Panc1 (cell line): ENCODE measurements at regions not wholly inside any gene's neighbourhood (a gene's known extent, or its start where the extent isn't known, plus 50 kb on each side); places are given as distances from the start of the nearest gene placed in this dataset.

Experiments used
- ATAC-seq: fragments of 200-7000 bp; cut with Tn5 transposase; 2 replicates; pipeline ENCODE4 v1.9.1; 2020; ENCODE audit warnings: mild to moderate bottlenecking, moderate library complexity
- BruUV-seq: library from RNA; stranded (reverse); fragments of 400-500 nt; replicated peaks from 2 replicates; lab custom pipeline; 2021; lab: Mats Ljungman, UMichigan
- CTCF ChIA-PET: fragments of 300-600 bp; sonication (Branson Sonifier 250); formaldehyde crosslinking; loops from one replicate; lab custom pipeline; 2022; ENCODE audit warnings: antibody characterized with exemption; lab: Charles Lee
- POLR2A ChIA-PET: fragments of 300-600 bp; sonication (Branson Sonifier 250); formaldehyde crosslinking; loops from one replicate; lab custom pipeline; 2022; ENCODE audit warnings: antibody characterized with exemption; lab: Charles Lee
- DNase-seq: peaks from one replicate; pipeline ENCODE4 v3.0.0-alpha.2; 2010; ENCODE audit warnings: low read depth, low spot score
- H3K27ac ChIP-seq: 2 replicates; pipeline ENCODE4 v1.5.1; 2011; ENCODE audit warnings: mild to moderate bottlenecking, low read length, inconsistent platforms
- H3K27me3 ChIP-seq: fragments of 200-500 bp; sonication (Bioruptor generic); 2 replicates; pipeline ENCODE4 v1.6.0; 2014; ENCODE audit warnings: low read length, inconsistent platforms; ENCODE audit not compliant: control insufficient read depth, insufficient read depth
- H3K36me3 ChIP-seq: fragments of 200-500 bp; sonication (Bioruptor generic); 2 replicates; pipeline ENCODE4 v1.5.1; 2014; ENCODE audit warnings: inconsistent platforms, mild to moderate bottlenecking, low read length, moderate library complexity; ENCODE audit not compliant: control insufficient read depth, insufficient read depth
- H3K4me1 ChIP-seq: 2 replicates; pipeline ENCODE4 v1.5.1; 2011; ENCODE audit warnings: inconsistent platforms, mild to moderate bottlenecking, low read length, moderate library complexity; ENCODE audit not compliant: control insufficient read depth, insufficient read depth
- H3K4me3 ChIP-seq, 2 experiments: 2 replicates each; pipeline ENCODE4 v1.5.1; 2011 to 2012; ENCODE audit warnings: low read depth in 2 of 2, low read length in 2 of 2, mild to moderate bottlenecking in 2 of 2, inconsistent platforms in 1 of 2, moderate library complexity in 1 of 2
- H3K9me3 ChIP-seq: fragments of 200-500 bp; sonication (Bioruptor generic); 2 replicates; pipeline ENCODE4 v1.5.1; 2014; ENCODE audit warnings: low read depth, mild to moderate bottlenecking, inconsistent platforms, low read length, moderate library complexity; ENCODE audit not compliant: control insufficient read depth, insufficient read depth
- POLR2AphosphoS5 ChIP-seq: IDR thresholded peaks from 2 replicates; pipeline ENCODE4 v1.6.1; 2012; ENCODE audit warnings: mild to moderate bottlenecking, low read depth, low read length, moderate library complexity
- SIN3A ChIP-seq: IDR thresholded peaks from 2 replicates; pipeline ENCODE4 v1.6.1; 2012; ENCODE audit warnings: low read depth, mild to moderate bottlenecking, low read length, moderate library complexity, borderline replicate concordance; ENCODE audit not compliant: insufficient read depth
- TCF7L2 ChIP-seq: IDR thresholded peaks from 2 replicates; pipeline ENCODE4 v1.6.1; 2011; ENCODE audit warnings: mild to moderate bottlenecking, low read depth, low read length, inconsistent platforms
- in situ Hi-C: cut with HindIII; loops from 2 replicates; pipeline ENCODE4 v1.10.0; 2016; ENCODE audit warnings: low sequenced_read_pairs, low pct_unique_long_range_greater_than_20kb
- intact Hi-C: fragments of 100-400 bp; cut with micrococcal nuclease; formaldehyde crosslinking; loops from one replicate; pipeline ENCODE4 v1.10.0; 2022; ENCODE audit not compliant: unreplicated experiment
- TF ChIP-seq, protein P1 (sequence below), 2 experiments: IDR thresholded peaks; 2 replicates each; pipeline ENCODE4 v1.6.1; 2011 to 2012; ENCODE audit warnings: low read depth in 2 of 2, control low read depth in 1 of 2, low read length in 1 of 2, mild to moderate bottlenecking in 1 of 2, moderate library complexity in 1 of 2; ENCODE audit not compliant: insufficient read depth in 1 of 2
- TF ChIP-seq, protein P2 (sequence below): fragments of 450-650 bp; IDR thresholded peaks from 2 replicates; pipeline ENCODE4 v1.5.1; 2017; ENCODE audit warnings: mild to moderate bottlenecking

DNA sequence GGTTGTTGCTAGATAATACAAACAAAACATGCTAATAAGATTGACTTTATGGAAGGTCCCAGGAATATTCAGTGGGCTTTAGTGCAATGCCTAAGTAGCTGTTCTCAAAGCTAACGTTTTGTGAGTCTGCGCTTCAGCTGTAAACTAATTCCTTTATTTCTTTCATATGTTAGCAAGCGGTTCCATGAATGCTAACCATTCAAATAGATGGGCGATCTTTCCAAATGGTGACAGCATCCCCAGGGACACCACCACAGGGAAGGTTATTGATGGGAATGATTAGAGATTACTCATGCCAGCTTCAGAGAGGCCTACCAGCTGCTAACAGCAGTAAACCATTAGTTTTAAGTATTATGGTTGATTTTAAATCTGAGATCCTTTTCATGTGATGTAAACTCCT lies 405.7 kb upstream of the MCTP2 start:
- intact Hi-C loops (no loop called here), in situ Hi-C loops (no loop called here)
- CTCF ChIA-PET = no interaction called here
- Histone ChIP-seq H3K36me3 (no peaks in the 10 kb centered on the region), H3K27me3 (no peaks in the 10 kb centered on the region), H3K4me1 (no peaks in the 10 kb centered on the region), H3K9me3 (no peaks in the 10 kb centered on the region), H3K27ac (no peak overlapping the region), H3K4me3 (no peak overlapping the region)
- ATAC-seq = no peak
- POLR2A ChIA-PET = no interaction called here
- TF ChIP-seq, protein P1, sequence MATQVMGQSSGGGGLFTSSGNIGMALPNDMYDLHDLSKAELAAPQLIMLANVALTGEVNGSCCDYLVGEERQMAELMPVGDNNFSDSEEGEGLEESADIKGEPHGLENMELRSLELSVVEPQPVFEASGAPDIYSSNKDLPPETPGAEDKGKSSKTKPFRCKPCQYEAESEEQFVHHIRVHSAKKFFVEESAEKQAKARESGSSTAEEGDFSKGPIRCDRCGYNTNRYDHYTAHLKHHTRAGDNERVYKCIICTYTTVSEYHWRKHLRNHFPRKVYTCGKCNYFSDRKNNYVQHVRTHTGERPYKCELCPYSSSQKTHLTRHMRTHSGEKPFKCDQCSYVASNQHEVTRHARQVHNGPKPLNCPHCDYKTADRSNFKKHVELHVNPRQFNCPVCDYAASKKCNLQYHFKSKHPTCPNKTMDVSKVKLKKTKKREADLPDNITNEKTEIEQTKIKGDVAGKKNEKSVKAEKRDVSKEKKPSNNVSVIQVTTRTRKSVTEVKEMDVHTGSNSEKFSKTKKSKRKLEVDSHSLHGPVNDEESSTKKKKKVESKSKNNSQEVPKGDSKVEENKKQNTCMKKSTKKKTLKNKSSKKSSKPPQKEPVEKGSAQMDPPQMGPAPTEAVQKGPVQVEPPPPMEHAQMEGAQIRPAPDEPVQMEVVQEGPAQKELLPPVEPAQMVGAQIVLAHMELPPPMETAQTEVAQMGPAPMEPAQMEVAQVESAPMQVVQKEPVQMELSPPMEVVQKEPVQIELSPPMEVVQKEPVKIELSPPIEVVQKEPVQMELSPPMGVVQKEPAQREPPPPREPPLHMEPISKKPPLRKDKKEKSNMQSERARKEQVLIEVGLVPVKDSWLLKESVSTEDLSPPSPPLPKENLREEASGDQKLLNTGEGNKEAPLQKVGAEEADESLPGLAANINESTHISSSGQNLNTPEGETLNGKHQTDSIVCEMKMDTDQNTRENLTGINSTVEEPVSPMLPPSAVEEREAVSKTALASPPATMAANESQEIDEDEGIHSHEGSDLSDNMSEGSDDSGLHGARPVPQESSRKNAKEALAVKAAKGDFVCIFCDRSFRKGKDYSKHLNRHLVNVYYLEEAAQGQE (IDR thresholded peaks at IDR 0.05; ENCODE audit: insufficient read depth in 1 of 2, low read depth in 2 of 2, low read length in 1 of 2) = no peak
- TF ChIP-seq, protein P2, sequence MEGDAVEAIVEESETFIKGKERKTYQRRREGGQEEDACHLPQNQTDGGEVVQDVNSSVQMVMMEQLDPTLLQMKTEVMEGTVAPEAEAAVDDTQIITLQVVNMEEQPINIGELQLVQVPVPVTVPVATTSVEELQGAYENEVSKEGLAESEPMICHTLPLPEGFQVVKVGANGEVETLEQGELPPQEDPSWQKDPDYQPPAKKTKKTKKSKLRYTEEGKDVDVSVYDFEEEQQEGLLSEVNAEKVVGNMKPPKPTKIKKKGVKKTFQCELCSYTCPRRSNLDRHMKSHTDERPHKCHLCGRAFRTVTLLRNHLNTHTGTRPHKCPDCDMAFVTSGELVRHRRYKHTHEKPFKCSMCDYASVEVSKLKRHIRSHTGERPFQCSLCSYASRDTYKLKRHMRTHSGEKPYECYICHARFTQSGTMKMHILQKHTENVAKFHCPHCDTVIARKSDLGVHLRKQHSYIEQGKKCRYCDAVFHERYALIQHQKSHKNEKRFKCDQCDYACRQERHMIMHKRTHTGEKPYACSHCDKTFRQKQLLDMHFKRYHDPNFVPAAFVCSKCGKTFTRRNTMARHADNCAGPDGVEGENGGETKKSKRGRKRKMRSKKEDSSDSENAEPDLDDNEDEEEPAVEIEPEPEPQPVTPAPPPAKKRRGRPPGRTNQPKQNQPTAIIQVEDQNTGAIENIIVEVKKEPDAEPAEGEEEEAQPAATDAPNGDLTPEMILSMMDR = no peak
- TF ChIP-seq POLR2AphosphoS5 = no peak
- TF ChIP-seq TCF7L2 = no peak
- TF ChIP-seq SIN3A = no peak
- no TSS peak for BruUV-seq
- no peak for DNase-seq

DNA sequence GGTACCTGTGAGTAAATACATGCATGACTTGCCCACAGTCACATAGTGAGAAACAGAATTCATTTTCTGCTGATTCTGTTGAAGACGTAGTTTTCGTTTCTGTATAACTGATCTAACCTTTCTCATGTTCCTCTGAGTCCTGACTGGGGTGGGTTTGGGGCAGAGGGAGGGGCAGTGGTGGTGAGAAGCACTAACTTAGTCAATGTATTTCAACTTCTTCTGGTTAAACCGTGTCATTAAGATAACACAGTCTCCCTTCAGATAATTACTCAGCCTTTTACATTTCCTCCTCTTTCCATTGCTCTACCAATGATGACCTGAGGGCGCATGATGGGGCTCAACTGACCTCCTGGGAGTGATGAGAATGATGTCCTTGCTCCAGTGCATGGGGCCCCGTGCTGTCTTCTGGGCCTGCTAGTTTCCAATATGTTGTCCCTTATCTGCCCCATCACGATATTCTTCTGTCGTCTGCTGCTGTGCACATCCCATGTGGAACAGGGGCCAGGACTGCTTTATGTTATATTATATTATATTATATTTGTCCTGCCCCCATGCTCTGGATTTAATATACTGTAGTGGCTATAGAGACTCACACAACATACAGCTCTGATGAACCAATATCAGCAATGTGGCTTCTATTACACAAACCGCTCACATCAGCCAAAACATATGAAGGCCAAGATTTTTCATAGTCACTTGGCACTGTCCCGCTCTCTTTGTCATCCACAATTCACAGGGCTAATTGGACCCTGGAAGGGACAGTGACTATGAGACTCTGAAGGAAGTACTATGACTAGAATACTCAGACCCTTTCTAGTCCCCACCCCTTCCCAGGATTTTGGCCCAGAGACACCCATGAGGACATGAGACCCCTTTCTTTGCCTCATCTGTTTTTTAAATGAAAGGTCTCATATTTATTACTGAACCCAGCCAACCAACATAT lies 407.1 kb upstream of the MCTP2 start:
- CTCF ChIA-PET = no interaction called here
- no peak for ATAC-seq
- DNase-seq = no peak
- TF ChIP-seq, protein P1 (IDR thresholded peaks at IDR 0.05; ENCODE audit: insufficient read depth in 1 of 2, low read depth in 2 of 2, low read length in 1 of 2) = no peak
- H3K36me3 ChIP-seq = no peaks in the 10 kb centered on the region
- POLR2A ChIA-PET = no interaction called here
- no peak overlapping the region for H3K4me3 ChIP-seq
- intact Hi-C loops = no loop called here
- no peaks in the 10 kb centered on the region for H3K27me3 ChIP-seq
- H3K27ac ChIP-seq = no peak overlapping the region
- no peaks in the 10 kb centered on the region for H3K4me1 ChIP-seq
- BruUV-seq = no TSS peak
- in situ Hi-C loops = no loop called here
- no peaks in the 10 kb centered on the region for H3K9me3 ChIP-seq
